OCI-LY3 (cell line): ENCODE measurements at regions not wholly inside any gene's neighbourhood (a gene's known extent, or its start where the extent isn't known, plus 50 kb on each side); places are given as distances from the start of the nearest gene placed in this dataset.

Experiments used
- CTCF ChIP-seq: fragments of 200-600, 300-600 bp; sonication (generic); IDR thresholded peaks from 2 replicates; pipeline ENCODE4 v1.5.1; 2014; ENCODE audit warnings: antibody characterized with exemption, low read length, low read depth
- EZH2phosphoT487 ChIP-seq: fragments of 200-600 bp; shearing (Covaris generic); IDR thresholded peaks from 2 replicates; pipeline ENCODE4 v1.6.1; 2018; ENCODE audit warnings: antibody characterized with exemption, mixed run types, low read depth

GRCh38 chr2:82501217-82501616 lies 1957.9 kb downstream of the SUCLG1 start:
- TF ChIP-seq CTCF (no peak), EZH2phosphoT487 (no peak)
